K562 (cell line): ENCODE measurements at regions not wholly inside any gene's neighbourhood (a gene's known extent, or its start where the extent isn't known, plus 50 kb on each side); places are given as distances from the start of the nearest gene placed in this dataset.

Source experiments
- ATAC-seq: fragments of 200-7000 bp; cut with Tn5 transposase; 3 replicates; pipeline ENCODE4 v1.9.1; 2020; ENCODE audit warnings: moderate library complexity
- BruUV-seq: library from RNA; stranded (reverse); fragments of 400-500 nt; replicated peaks from 2 replicates; lab custom pipeline; 2021; lab: Mats Ljungman, UMichigan
- CTCF ChIA-PET: fragments of 300-600 bp; formaldehyde crosslinking; extraction: SDS; loops from one replicate; lab custom pipeline; 2021; ENCODE audit warnings: low intra/inter-chr PET ratio; lab: Yijun Ruan, JAX
- POLR2A ChIA-PET: fragments of 300-600, 350-650 bp; sonication (Branson Sonifier 250); formaldehyde crosslinking; extraction: SDS; loops from one replicate; lab custom pipeline; 2021; ENCODE audit warnings: antibody characterized with exemption, inconsistent platforms; lab: Yijun Ruan, JAX
- DNase-seq, 4 experiments: peaks; one replicate each; pipeline versions ENCODE4 v3.0.0 to v3.0.0-alpha.2; 2011 to 2018; ENCODE audit warnings: low spot score in 3 of 4, mixed read lengths in 3 of 4; ENCODE audit errors: extremely low read depth in 1 of 4
- FAIRE-seq: peaks from 2 replicates; lab custom pipeline; 2011; peaks lifted over from hg19 to GRCh38; lab: Jason Lieb, UNC
- H2AFZ ChIP-seq: 2 replicates; pipeline ENCODE4 v1.6.0; 2011; ENCODE audit warnings: low read depth, low read length, control low read depth, inconsistent platforms
- H3K27ac ChIP-seq: fragments of 200-600 bp; 3 replicates; pipeline ENCODE4 v1.8.0; 2011; ENCODE audit warnings: low read depth, mild to moderate bottlenecking, control low read depth, inconsistent platforms, low read length, moderate library complexity, mixed read lengths; ENCODE audit errors: extremely low read depth
- H3K27me3 ChIP-seq, 2 experiments: fragments of 300-600 bp in 1 of 2; 2 replicates in 1 of 2; 3 replicates in 1 of 2; pipeline versions ENCODE4 v1.6.0 to v1.8.0; 2011; ENCODE audit warnings: inconsistent platforms in 2 of 2, low read length in 2 of 2, mild to moderate bottlenecking in 1 of 2, mixed read lengths in 1 of 2, moderate library complexity in 1 of 2; ENCODE audit not compliant: control insufficient read depth in 2 of 2, insufficient read depth in 2 of 2
- H3K36me3 ChIP-seq: fragments of 300-600 bp; 3 replicates; pipeline ENCODE4 v1.8.0; 2011; ENCODE audit warnings: mild to moderate bottlenecking, low read length, inconsistent platforms; ENCODE audit not compliant: control insufficient read depth, insufficient read depth
- H3K4me1 ChIP-seq, 2 experiments: fragments of 200-600 bp in 1 of 2; replicated peaks in 1 of 2; 2 replicates in 1 of 2; 3 replicates in 1 of 2; pipeline versions ENCODE4 v1.5.1 to v1.8.0; 2011; ENCODE audit warnings: inconsistent platforms in 2 of 2, low read length in 2 of 2, mild to moderate bottlenecking in 1 of 2, mixed read lengths in 1 of 2, moderate library complexity in 1 of 2; ENCODE audit not compliant: control insufficient read depth in 2 of 2, insufficient read depth in 2 of 2
- H3K4me2 ChIP-seq: 2 replicates; pipeline ENCODE4 v1.6.1; 2011; ENCODE audit warnings: low read length, control low read depth, inconsistent platforms, mixed read lengths; ENCODE audit not compliant: insufficient read depth
- H3K4me3 ChIP-seq: fragments of 200-600 bp; sonication (generic), shearing (Covaris generic); 2 replicates; pipeline ENCODE4 v1.5.1; 2016; ENCODE audit warnings: control low read depth, inconsistent platforms
- H3K79me2 ChIP-seq: fragments of 200-600 bp; 3 replicates; pipeline ENCODE4 v1.8.0; 2011; ENCODE audit warnings: low read length, inconsistent platforms; ENCODE audit not compliant: control insufficient read depth, insufficient read depth
- H3K9ac ChIP-seq, 2 experiments: 2 replicates each; pipeline versions ENCODE4 v1.6.0 to v1.6.1; 2011; ENCODE audit warnings: low read depth in 2 of 2, low read length in 2 of 2, control low read depth in 1 of 2, inconsistent platforms in 1 of 2, mild to moderate bottlenecking in 1 of 2, mixed read lengths in 1 of 2; ENCODE audit not compliant: insufficient read depth in 1 of 2
- H3K9me1 ChIP-seq: one replicate; pipeline ENCODE4 v1.6.0; 2011; ENCODE audit warnings: inconsistent platforms, mild to moderate bottlenecking, low read length, moderate library complexity; ENCODE audit not compliant: control insufficient read depth, insufficient read depth
- H3K9me3 ChIP-seq: replicated peaks from 2 replicates; pipeline ENCODE4 v1.5.1; 2011; ENCODE audit warnings: low read depth, low read length, inconsistent platforms; ENCODE audit not compliant: control insufficient read depth, insufficient read depth
- H4K20me1 ChIP-seq: replicated peaks from 2 replicates; pipeline ENCODE4 v1.6.1; 2011; ENCODE audit warnings: low read length, inconsistent platforms, mixed read lengths; ENCODE audit not compliant: control insufficient read depth, insufficient read depth
- ASH1L ChIP-seq: fragments of 450-650 bp; IDR thresholded peaks from 2 replicates; pipeline ENCODE4 v1.6.1; 2018; ENCODE audit warnings: borderline replicate concordance, mild to moderate bottlenecking, low read depth; ENCODE audit not compliant: partially characterized antibody
- BCLAF1 ChIP-seq, 2 experiments: fragments of 450-650 bp in 1 of 2; IDR thresholded peaks; 2 replicates each; pipeline ENCODE4 v1.6.1; 2011 to 2017; ENCODE audit warnings: low read depth in 2 of 2, antibody characterized with exemption in 1 of 2, borderline replicate concordance in 1 of 2, low read length in 1 of 2, mild to moderate bottlenecking in 1 of 2, mixed read lengths in 1 of 2; ENCODE audit not compliant: control insufficient read depth in 1 of 2
- CSDE1 ChIP-seq, 2 experiments: fragments of 450-650 bp; IDR thresholded peaks; 2 replicates each; pipeline ENCODE4 v1.6.1; 2016; ENCODE audit warnings: mild to moderate bottlenecking in 1 of 2
- HDAC1 ChIP-seq, 2 experiments: fragments of 450-650 bp; IDR thresholded peaks; 2 replicates each; pipeline ENCODE4 v1.6.1; 2016 to 2017; ENCODE audit warnings: inconsistent platforms in 1 of 2, mild to moderate bottlenecking in 1 of 2, moderate library complexity in 1 of 2
- HOMEZ ChIP-seq: fragments of 250-450 bp; sonication (Bioruptor Pico); IDR thresholded peaks from 2 replicates; pipeline ENCODE4 v1.4.0; 2020; ENCODE audit warnings: mild to moderate bottlenecking, moderate library complexity
- IRF9 ChIP-seq: fragments of 450-650 bp; IDR thresholded peaks from 2 replicates; pipeline ENCODE4 v1.6.1; 2016; ENCODE audit warnings: missing biosample characterization, missing genetic modification characterization
- MCM3 ChIP-seq: fragments of 450-650 bp; IDR thresholded peaks from 2 replicates; pipeline ENCODE4 v1.6.1; 2016
- MEF2A ChIP-seq: IDR thresholded peaks from 2 replicates; pipeline ENCODE4 v1.6.1; 2011; ENCODE audit warnings: low read depth, mild to moderate bottlenecking, low read length, moderate library complexity; ENCODE audit not compliant: control insufficient read depth
- MLLT1 ChIP-seq, 2 experiments: fragments of 450-650 bp; IDR thresholded peaks; 2 replicates each; pipeline ENCODE4 v1.6.1; 2016
- NBN ChIP-seq: fragments of 450-650 bp; IDR thresholded peaks from 2 replicates; pipeline ENCODE4 v1.6.1; 2016; ENCODE audit warnings: low read depth, mild to moderate bottlenecking
- NEUROD1 ChIP-seq: fragments of 150-350 bp; IDR thresholded peaks from 2 replicates; pipeline ENCODE4 v1.6.1; 2014; ENCODE audit warnings: borderline replicate concordance, low read length, low read depth; ENCODE audit not compliant: partially characterized antibody
- PHF20 ChIP-seq: fragments of 450-650 bp; IDR thresholded peaks from 2 replicates; pipeline ENCODE4 v1.6.1; 2018; ENCODE audit not compliant: partially characterized antibody
- SNAPC5 ChIP-seq: fragments of 250-450 bp; sonication (Bioruptor Pico); IDR thresholded peaks from 2 replicates; pipeline ENCODE4 v1.8.0; 2021; ENCODE audit warnings: moderate library complexity, mild to moderate bottlenecking, inconsistent platforms
- SRF ChIP-seq, 2 experiments: fragments of 250-450, 450-650 bp in 1 of 2; sonication (Bioruptor Pico) in 1 of 2; sonication (generic) in 1 of 2; formaldehyde crosslinking; IDR thresholded peaks; 2 replicates each; pipeline versions ENCODE4 v1.5.0 to v1.5.1; 2020 to 2022; ENCODE audit warnings: mild to moderate bottlenecking in 1 of 2, missing genetic modification reagents in 1 of 2
- ZKSCAN1 ChIP-seq: fragments of 150-350 bp; IDR thresholded peaks from 2 replicates; pipeline ENCODE4 v1.6.1; 2016; ENCODE audit warnings: low read depth, low read length
- ZNF134 ChIP-seq: fragments of 250-450 bp; sonication (Bioruptor Pico); conservative IDR thresholded peaks from 2 replicates; pipeline ENCODE4 v1.4.0; 2020
- ZNF140 ChIP-seq: fragments of 250-450 bp; sonication (Bioruptor Pico); IDR thresholded peaks from 2 replicates; pipeline ENCODE4 v1.8.0; 2021; ENCODE audit warnings: moderate library complexity, mild to moderate bottlenecking, inconsistent platforms
- WGBS: fragments of 100-300 bp; shearing (Covaris generic); methylation state at CpG from one replicate; pipeline ENCODE4 v1.1.6; 2016; ENCODE audit warnings: low coverage, mixed read lengths; ENCODE audit not compliant: insufficient coverage; ENCODE audit errors: missing lambda C conversion rate; 5-methylcytosine and 5-hydroxymethylcytosine counted together
- in situ Hi-C: fragments of 300-500 bp; cut with MboI; formaldehyde crosslinking; loops from 4 replicates; pipeline ENCODE4 v1.15.0; 2018; ENCODE audit warnings: inconsistent platforms, mixed read lengths
- intact Hi-C: fragments of 100-400 bp; cut with micrococcal nuclease; formaldehyde crosslinking; loops from 2 replicates; pipeline ENCODE4 v1.14.2; 2022

- H4K20me1 ChIP-seq, result no peaks in the 10 kb centered on the region
- no peak overlapping the region for H3K4me2 ChIP-seq
- in situ Hi-C loops, result no loop called here
- H3K9ac ChIP-seq, result no peak overlapping the region
- H3K27ac ChIP-seq, result no peak overlapping the region
- intact Hi-C loops, result no loop called here
- H3K27me3 ChIP-seq, result no peaks in the 10 kb centered on the region
- DNase-seq, result no peak
- H3K9me1 ChIP-seq, result no peaks in the 10 kb centered on the region
- WGBS, result 3% methylated on average over 4 of the region's 5 CpGs
- H3K4me1 ChIP-seq, result no peaks in the 10 kb centered on the region
- H3K79me2 ChIP-seq, result no peaks in the 10 kb centered on the region
- no TSS peak for BruUV-seq
- no peak overlapping the region for H2AFZ ChIP-seq
- no peaks in the 10 kb centered on the region for H3K9me3 ChIP-seq
- no peak for ATAC-seq
- CTCF ChIA-PET, result no interaction called here
- POLR2A ChIA-PET, result no interaction called here
- H3K4me3 ChIP-seq, result no peak overlapping the region
- H3K36me3 ChIP-seq, result no peaks in the 10 kb centered on the region
- FAIRE-seq, result no peak
- TF ChIP-seq ASH1L (no peak), BCLAF1 (IDR thresholded peaks at IDR 0.05; ENCODE audit: borderline replicate concordance in 1 of 2, control insufficient read depth in 1 of 2, low read depth in 2 of 2, low read length in 1 of 2) (no peak), CSDE1 (IDR thresholded peaks at IDR 0.05) (no peak), SNAPC5 (CRISPR knock-in tag) (no peak), HOMEZ (CRISPR knock-in tag) (no peak), MEF2A (no peak), MLLT1 (IDR thresholded peaks at IDR 0.05) (no peak), HDAC1 (IDR thresholded peaks at IDR 0.05) (no peak), ZNF134 (no peak), ZKSCAN1 (no peak), SRF (CRISPR knock-in tag; IDR thresholded peaks at IDR 0.05) (no peak), IRF9 (no peak), NEUROD1 (no peak), PHF20 (no peak), MCM3 (no peak), NBN (no peak), ZNF140 (no peak)
These were observed 551.5 kb upstream of the TLE4 start for GRCh38 chr9:79020276-79020675.
